ENCODE measurements at regions not wholly inside any gene's neighbourhood (a gene's known extent, or its start where the extent isn't known, plus 50 kb on each side); places are given as distances from the start of the nearest gene placed in this dataset.

GRCh38 chr11:70785372-70785771 is 387.0 kb downstream of the CTTN start:
- intact Hi-C loops (cut with micrococcal nuclease) = no loop called here

GRCh38 chr11:70786021-70786665 is 387.8 kb downstream of the CTTN start:
- intact Hi-C loops (cut with micrococcal nuclease) = no loop called here

GRCh38 chr11:70788248-70789022 is 390.1 kb downstream of the CTTN start:
- intact Hi-C loops (cut with micrococcal nuclease) = no loop called here

- intact Hi-C loops (cut with micrococcal nuclease) = no loop called here
Measured at GRCh38 chr11:70790671-70791300, 392.5 kb downstream of the CTTN start.

- intact Hi-C loops (cut with micrococcal nuclease) = no loop called here
Measured at GRCh38 chr11:70796648-70797227, 398.4 kb downstream of the CTTN start.

- intact Hi-C loops (cut with micrococcal nuclease) = no loop called here
Measured at GRCh38 chr11:70798296-70798695, 400.0 kb downstream of the CTTN start.

- intact Hi-C loops (cut with micrococcal nuclease) = no loop called here
Measured at GRCh38 chr11:70799386-70799785, 401.1 kb downstream of the CTTN start.

- intact Hi-C loops (cut with micrococcal nuclease) = no loop called here
Measured at GRCh38 chr11:70802185-70802584, 403.9 kb downstream of the CTTN start.

- intact Hi-C loops (cut with micrococcal nuclease) = no loop called here
Measured at GRCh38 chr11:70804139-70804837, 406.0 kb downstream of the CTTN start.

GRCh38 chr11:70805243-70805642 is 406.9 kb downstream of the CTTN start:
- intact Hi-C loops (cut with micrococcal nuclease) = no loop called here

- intact Hi-C loops (cut with micrococcal nuclease) = no loop called here
Measured at GRCh38 chr11:70805971-70806370, 407.6 kb downstream of the CTTN start.

GRCh38 chr11:70806461-70807194 is 408.3 kb downstream of the CTTN start:
- intact Hi-C loops (cut with micrococcal nuclease) = no loop called here

GRCh38 chr11:70807195-70807543 is 408.8 kb downstream of the CTTN start:
- intact Hi-C loops (cut with micrococcal nuclease) = no loop called here

- intact Hi-C loops (cut with micrococcal nuclease) = no loop called here
Measured at GRCh38 chr11:70808686-70809375, 410.5 kb downstream of the CTTN start.

GRCh38 chr11:70810133-70810532 is 411.8 kb downstream of the CTTN start:
- intact Hi-C loops (cut with micrococcal nuclease) = no loop called here

- intact Hi-C loops (cut with micrococcal nuclease) = no loop called here
Measured at GRCh38 chr11:70810681-70811080, 412.4 kb downstream of the CTTN start.

- intact Hi-C loops (cut with micrococcal nuclease) = no loop called here
Measured at GRCh38 chr11:70811483-70811882, 413.2 kb downstream of the CTTN start.

- intact Hi-C loops (cut with micrococcal nuclease) = no loop called here
Measured at GRCh38 chr11:70811915-70812314, 413.6 kb downstream of the CTTN start.

GRCh38 chr11:70812472-70812871 is 414.1 kb downstream of the CTTN start:
- intact Hi-C loops (cut with micrococcal nuclease) = no loop called here

- intact Hi-C loops (cut with micrococcal nuclease) = no loop called here
Measured at GRCh38 chr11:70813651-70814050, 415.3 kb downstream of the CTTN start.

Data from T-helper 2 cell treated with Interferon-gamma antibody and Interleukin-4, amounts not matched to agents 100 ng/mL and 5 ng/mL, for 36 hours (primary cell).